Activated naive CD4-positive, alpha-beta T cell treated with anti-CD3 and anti-CD28 coated beads for 36 hours (primary cell): ENCODE measurements at regions not wholly inside any gene's neighbourhood (a gene's known extent, or its start where the extent isn't known, plus 50 kb on each side); places are given as distances from the start of the nearest gene placed in this dataset.
A peak's percentile ranks its signal among the peaks of the same experiment; 100 is the strongest.
"Not testable (repeated sequence)": the region's sequence is repeated elsewhere in the genome, so short reads cannot be mapped to it uniquely, and the experiment has no call there.

Source experiments
- CTCF ChIA-PET: fragments of 350-600 bp; sonication (Branson Sonifier 250); formaldehyde crosslinking; loops from one replicate; lab custom pipeline; 2021; ENCODE audit warnings: antibody characterized with exemption; lab: Charles Lee
- DNase-seq: peaks from one replicate; pipeline ENCODE4 v3.0.0-alpha.2; 2020
- H3K27ac Mint-ChIP-seq: one replicate; pipeline ENCODE4 v1.8.0; 2021; ENCODE audit warnings: mild to moderate bottlenecking, mixed read lengths
- H3K27me3 Mint-ChIP-seq: one replicate; pipeline ENCODE4 v1.8.0; 2021; ENCODE audit warnings: low read depth, mixed read lengths
- H3K36me3 Mint-ChIP-seq: one replicate; pipeline ENCODE4 v1.8.0; 2021; ENCODE audit warnings: low read depth, mixed read lengths
- H3K4me1 Mint-ChIP-seq: one replicate; pipeline ENCODE4 v1.8.0; 2021; ENCODE audit warnings: low read depth, mixed read lengths
- H3K4me3 Mint-ChIP-seq: one replicate; pipeline ENCODE4 v1.8.0; 2021; ENCODE audit warnings: mild to moderate bottlenecking, moderate library complexity, mixed read lengths
- H3K9me3 Mint-ChIP-seq: one replicate; pipeline ENCODE4 v1.8.0; 2021; ENCODE audit warnings: mixed read lengths
- intact Hi-C: fragments of 100-400 bp; cut with micrococcal nuclease; formaldehyde crosslinking; loops from one replicate; pipeline ENCODE4 v1.15.1; 2023

DNA sequence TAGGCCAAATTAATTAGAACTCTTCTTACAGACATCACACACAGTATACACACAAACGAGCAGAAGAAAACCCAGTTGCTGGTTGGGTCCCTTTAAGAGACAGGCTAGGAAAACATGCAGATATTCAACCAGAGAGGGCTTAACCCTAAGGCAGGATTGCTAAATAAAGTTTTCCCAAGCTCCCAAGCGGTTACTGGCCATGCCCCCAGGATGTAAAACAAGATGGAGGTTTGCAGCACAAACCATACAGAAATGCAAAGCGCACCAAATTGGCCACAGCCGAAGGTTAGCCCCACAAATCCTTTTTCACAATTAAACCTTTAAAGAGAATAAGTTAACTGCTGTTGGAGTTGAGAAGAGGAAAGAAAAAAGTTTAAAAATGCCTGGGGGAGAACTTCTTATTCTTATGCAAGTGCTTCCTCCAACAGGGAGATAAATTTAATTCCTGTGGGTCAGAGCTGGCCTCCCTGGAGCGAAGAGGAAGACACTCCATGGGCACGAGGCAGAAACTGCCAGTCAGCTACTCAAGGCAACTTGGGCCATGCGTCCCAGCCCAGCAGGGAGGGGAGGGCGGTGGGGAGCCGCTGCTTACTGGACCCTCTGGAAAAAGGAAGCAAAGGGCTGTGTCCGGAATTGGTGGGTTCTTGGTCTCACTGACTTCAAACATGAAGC is 167.6 kb upstream of the ARSJ start:
- CTCF ChIA-PET = no interaction called here
- Mint-ChIP-seq H3K36me3 (no peaks in the 10 kb centered on the region), H3K4me1 (peaks cover 5% of the 10 kb centered on the region), H3K27ac (no peak overlapping the region), H3K27me3 (peaks cover 5% of the 10 kb centered on the region), H3K4me3 (peak overlapping the region; percentile 73), H3K9me3 (peaks cover 3% of the 10 kb centered on the region)
- intact Hi-C loops = no loop called here
- DNase-seq = no peak

- peak; percentile 38 for DNase-seq
- H3K27ac Mint-ChIP-seq, CTCF ChIA-PET, H3K4me1 Mint-ChIP-seq, H3K27me3 Mint-ChIP-seq, intact Hi-C loops, H3K36me3 Mint-ChIP-seq, H3K9me3 Mint-ChIP-seq: not testable (repeated sequence)
- H3K4me3 Mint-ChIP-seq = peak overlapping the region; percentile 73
Observed at GRCh38 chr4:114147619-114148208, 168.3 kb upstream of the ARSJ start.

GRCh38 chr4:114148372-114149070 is 169.1 kb upstream of the ARSJ start:
- H3K27me3 Mint-ChIP-seq, H3K27ac Mint-ChIP-seq, H3K4me1 Mint-ChIP-seq, H3K9me3 Mint-ChIP-seq, DNase-seq, H3K36me3 Mint-ChIP-seq, CTCF ChIA-PET, intact Hi-C loops: not testable (repeated sequence)
- H3K4me3 Mint-ChIP-seq = peak overlapping the region; percentile 73

DNA sequence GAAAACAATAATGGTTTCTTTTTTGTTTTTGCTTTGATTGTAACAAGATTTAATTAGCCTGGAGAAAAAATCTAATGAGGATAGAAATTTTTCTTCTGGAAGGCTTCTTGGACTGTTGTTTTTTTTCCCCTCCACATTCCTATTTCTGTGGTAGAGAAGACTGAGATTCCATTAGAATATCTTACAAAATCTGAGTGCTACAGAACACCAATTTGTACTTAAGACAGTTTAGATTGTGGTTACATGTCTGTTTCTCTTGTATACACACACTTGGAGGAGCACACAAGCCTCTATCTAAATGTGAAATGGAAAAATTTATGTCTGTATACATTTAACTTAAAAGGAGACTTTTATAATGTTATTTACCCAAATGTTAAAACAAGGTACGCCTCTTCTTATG is 176.9 kb upstream of the ARSJ start:
- intact Hi-C loops = no loop called here
- CTCF ChIA-PET = interaction anchor here (0.6 kb wide), 1 partner anchor 253 kb away, joined by 3 read pairs; no protein-coding TSS in a partner anchor
- Mint-ChIP-seq H3K4me3 (no peak overlapping the region), H3K9me3 (no peaks in the 10 kb centered on the region), H3K4me1 (no peaks in the 10 kb centered on the region), H3K27ac (no peak overlapping the region), H3K36me3 (no peaks in the 10 kb centered on the region), H3K27me3 (no peaks in the 10 kb centered on the region)
- DNase-seq = no peak

DNA sequence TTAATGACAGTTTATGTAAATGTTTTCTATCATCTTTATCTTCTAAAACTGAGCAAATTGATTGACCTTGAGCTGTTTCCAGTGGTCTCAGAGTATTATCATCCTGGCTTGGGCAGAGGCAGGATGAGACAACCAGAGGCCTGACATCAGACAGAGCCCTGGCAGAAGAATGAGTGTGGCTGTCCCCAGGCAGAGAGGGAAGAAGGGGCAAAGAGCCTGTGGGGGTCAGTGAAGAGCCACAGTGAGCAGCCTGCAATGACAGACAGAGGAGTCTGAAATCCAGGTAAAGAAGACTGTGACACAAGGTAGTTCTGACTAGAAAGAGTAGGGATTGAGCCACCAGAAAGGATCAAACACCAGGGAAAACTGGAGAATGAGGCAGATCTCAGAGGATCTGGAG is 182.4 kb upstream of the ARSJ start:
- Mint-ChIP-seq H3K4me1 (no peaks in the 10 kb centered on the region), H3K9me3 (no peaks in the 10 kb centered on the region), H3K27ac (no peak overlapping the region), H3K27me3 (peaks cover 2% of the 10 kb centered on the region), H3K36me3 (no peaks in the 10 kb centered on the region), H3K4me3 (no peak overlapping the region)
- no peak for DNase-seq
- CTCF ChIA-PET = no interaction called here
- intact Hi-C loops = no loop called here

DNA sequence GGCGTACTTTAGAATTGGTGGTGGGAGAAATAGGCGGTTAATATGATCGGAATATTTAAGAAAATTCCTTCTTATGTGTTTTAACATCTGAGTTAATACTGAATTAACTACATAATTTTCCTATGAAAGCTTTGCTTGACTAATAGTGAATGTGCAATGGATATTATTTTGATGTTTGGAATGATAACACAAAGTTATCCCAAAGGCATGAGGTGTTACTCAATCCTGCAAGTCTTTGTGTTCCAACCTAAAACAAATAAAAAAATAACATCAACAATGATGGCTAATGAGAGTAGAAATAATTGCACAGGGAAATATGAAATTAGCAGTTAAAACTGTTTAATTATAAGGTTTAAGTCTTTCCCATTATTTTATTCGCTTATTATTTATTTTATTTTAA is 183.6 kb upstream of the ARSJ start:
- H3K27ac Mint-ChIP-seq = no peak overlapping the region
- H3K4me1 Mint-ChIP-seq = no peaks in the 10 kb centered on the region
- CTCF ChIA-PET = no interaction called here
- intact Hi-C loops = no loop called here
- H3K4me3 Mint-ChIP-seq = no peak overlapping the region
- peaks cover 2% of the 10 kb centered on the region for H3K27me3 Mint-ChIP-seq
- H3K9me3 Mint-ChIP-seq = no peaks in the 10 kb centered on the region
- no peaks in the 10 kb centered on the region for H3K36me3 Mint-ChIP-seq
- DNase-seq = no peak

DNA sequence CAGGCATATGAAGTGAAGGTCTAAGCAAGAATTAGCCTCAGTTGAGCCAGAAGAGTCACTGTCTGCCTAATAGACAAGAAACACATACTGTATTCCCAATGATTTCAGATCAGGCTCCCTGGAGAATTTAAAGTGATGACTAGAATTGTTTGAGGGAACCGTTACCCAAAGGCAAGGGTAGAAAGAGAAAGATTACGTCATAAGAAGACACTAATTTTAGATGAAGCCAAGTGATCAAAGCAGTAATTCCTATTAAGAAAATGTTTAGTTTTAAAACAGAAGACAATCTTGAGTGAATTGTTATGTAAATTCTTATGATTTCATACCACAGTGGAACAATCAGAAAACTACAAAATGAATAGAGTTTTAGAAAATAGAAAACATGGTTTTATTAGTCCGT is 194.5 kb upstream of the ARSJ start:
- Mint-ChIP-seq H3K27me3 (no peaks in the 10 kb centered on the region), H3K36me3 (no peaks in the 10 kb centered on the region), H3K27ac (no peak overlapping the region), H3K4me1 (no peaks in the 10 kb centered on the region), H3K4me3 (no peak overlapping the region), H3K9me3 (peaks cover 3% of the 10 kb centered on the region)
- intact Hi-C loops = no loop called here
- DNase-seq = no peak
- CTCF ChIA-PET = no interaction called here

DNA sequence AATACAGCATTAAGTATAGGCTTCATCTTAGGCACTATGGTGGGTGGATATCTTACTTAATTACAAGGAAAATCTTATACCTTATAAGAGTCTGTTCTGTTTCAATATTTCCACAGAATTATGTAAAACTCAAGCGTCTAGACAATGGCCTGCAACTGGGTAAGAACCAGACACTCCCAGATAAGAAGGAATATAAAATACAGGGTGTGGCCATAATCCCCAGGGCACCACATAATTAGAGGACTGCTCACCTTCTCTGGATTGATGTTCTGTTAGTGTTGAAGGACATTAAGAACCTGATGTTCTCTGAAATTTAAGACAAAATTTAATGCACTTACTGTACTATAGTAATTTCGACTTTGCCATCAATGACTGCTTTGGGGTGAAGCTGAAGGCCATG is 198.2 kb upstream of the ARSJ start:
- Mint-ChIP-seq H3K36me3 (no peaks in the 10 kb centered on the region), H3K4me3 (no peak overlapping the region), H3K27ac (no peak overlapping the region), H3K4me1 (no peaks in the 10 kb centered on the region), H3K27me3 (no peaks in the 10 kb centered on the region), H3K9me3 (peaks cover 8% of the 10 kb centered on the region)
- no peak for DNase-seq
- CTCF ChIA-PET = no interaction called here
- intact Hi-C loops = no loop called here

GRCh38 chr4:114178392-114178791 is 198.9 kb upstream of the ARSJ start:
- H3K27ac Mint-ChIP-seq = no peak overlapping the region
- no peaks in the 10 kb centered on the region for H3K4me1 Mint-ChIP-seq
- DNase-seq = no peak
- no peak overlapping the region for H3K4me3 Mint-ChIP-seq
- H3K9me3 Mint-ChIP-seq = peaks cover 10% of the 10 kb centered on the region
- intact Hi-C loops = no loop called here
- H3K27me3 Mint-ChIP-seq = no peaks in the 10 kb centered on the region
- H3K36me3 Mint-ChIP-seq = no peaks in the 10 kb centered on the region
- CTCF ChIA-PET = no interaction called here

DNA sequence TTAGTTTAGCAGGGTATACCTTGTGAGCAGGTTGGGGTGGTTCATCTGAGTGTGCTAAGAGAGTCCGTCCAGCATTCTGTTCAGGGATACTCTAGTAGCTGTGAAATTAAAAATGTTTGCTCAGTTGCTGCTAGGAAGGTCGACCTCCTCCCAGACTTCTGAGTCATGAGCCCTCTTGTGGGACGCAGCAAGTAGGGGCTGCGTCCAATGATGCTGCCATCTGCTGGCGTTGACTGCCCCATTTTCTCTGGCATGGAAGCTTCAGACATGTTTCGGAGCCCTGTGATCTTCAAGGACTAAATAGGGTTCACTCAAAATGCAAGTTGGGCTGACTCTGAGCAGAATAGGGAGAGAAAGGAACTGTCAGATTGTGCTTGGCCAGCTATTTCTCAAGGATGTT is 201.0 kb upstream of the ARSJ start:
- no peaks in the 10 kb centered on the region for H3K36me3 Mint-ChIP-seq
- H3K27me3 Mint-ChIP-seq = no peaks in the 10 kb centered on the region
- DNase-seq = peak; percentile 56
- H3K4me3 Mint-ChIP-seq = no peak overlapping the region
- no peak overlapping the region for H3K27ac Mint-ChIP-seq
- intact Hi-C loops = loop anchor here (1.0 kb wide), 3 partner anchors 224 to 786 kb away; no protein-coding TSS in a partner anchor
- CTCF ChIA-PET = interaction anchor here (0.5 to 1.2 kb wide), 4 partner anchors 43 to 785 kb away, joined by 3 to 4 read pairs (median 3); no protein-coding TSS in a partner anchor
- H3K9me3 Mint-ChIP-seq = peaks cover 10% of the 10 kb centered on the region
- no peaks in the 10 kb centered on the region for H3K4me1 Mint-ChIP-seq

DNA sequence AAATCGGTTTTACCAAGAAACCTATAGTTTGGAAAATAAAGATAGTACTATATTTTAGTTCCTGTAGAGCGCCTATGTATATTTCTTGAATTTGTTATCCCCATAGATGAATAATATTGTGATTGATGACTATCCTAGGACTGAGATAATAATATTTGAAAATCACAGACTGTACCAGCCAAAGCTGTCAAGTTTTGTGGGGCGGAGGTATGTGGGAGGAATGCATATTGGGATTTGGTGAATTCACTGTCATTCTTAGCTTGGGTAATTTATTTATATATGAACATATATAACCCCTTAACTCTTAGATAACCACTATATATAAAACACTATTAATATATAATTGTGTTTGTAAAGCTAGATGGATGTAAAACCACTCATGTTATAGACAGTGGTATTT is 205.5 kb upstream of the ARSJ start:
- no peaks in the 10 kb centered on the region for H3K36me3 Mint-ChIP-seq
- CTCF ChIA-PET = no interaction called here
- intact Hi-C loops = no loop called here
- no peaks in the 10 kb centered on the region for H3K4me1 Mint-ChIP-seq
- no peak for DNase-seq
- H3K27me3 Mint-ChIP-seq = peaks cover 6% of the 10 kb centered on the region
- no peak overlapping the region for H3K27ac Mint-ChIP-seq
- H3K9me3 Mint-ChIP-seq = peaks cover 7% of the 10 kb centered on the region
- no peak overlapping the region for H3K4me3 Mint-ChIP-seq

DNA sequence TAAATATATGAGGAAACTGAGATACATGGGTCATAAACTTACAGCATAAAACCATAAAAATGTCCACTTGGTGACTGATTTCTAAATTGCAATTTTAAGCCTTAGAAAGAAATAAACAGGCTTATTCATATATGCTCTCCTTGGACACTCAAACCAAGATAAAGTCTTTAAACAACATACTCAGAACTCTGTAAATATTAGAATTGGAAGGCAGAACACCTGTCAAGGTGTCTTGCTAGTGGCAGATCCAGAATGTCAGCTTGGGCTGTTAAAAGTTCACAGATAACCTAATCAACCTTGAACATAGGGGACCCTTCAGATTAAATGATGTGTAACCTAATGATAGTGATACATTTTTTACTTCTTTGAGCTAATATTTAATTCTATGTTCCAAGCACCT is 208.1 kb upstream of the ARSJ start:
- Mint-ChIP-seq H3K9me3 (peaks cover 2% of the 10 kb centered on the region), H3K4me3 (no peak overlapping the region), H3K27me3 (peaks cover 6% of the 10 kb centered on the region), H3K36me3 (no peaks in the 10 kb centered on the region), H3K4me1 (no peaks in the 10 kb centered on the region), H3K27ac (no peak overlapping the region)
- no peak for DNase-seq
- intact Hi-C loops = no loop called here
- CTCF ChIA-PET = interaction anchor here (0.5 to 0.6 kb wide), 2 partner anchors 54 to 748 kb away, joined by 3 to 5 read pairs; no protein-coding TSS in a partner anchor

DNA sequence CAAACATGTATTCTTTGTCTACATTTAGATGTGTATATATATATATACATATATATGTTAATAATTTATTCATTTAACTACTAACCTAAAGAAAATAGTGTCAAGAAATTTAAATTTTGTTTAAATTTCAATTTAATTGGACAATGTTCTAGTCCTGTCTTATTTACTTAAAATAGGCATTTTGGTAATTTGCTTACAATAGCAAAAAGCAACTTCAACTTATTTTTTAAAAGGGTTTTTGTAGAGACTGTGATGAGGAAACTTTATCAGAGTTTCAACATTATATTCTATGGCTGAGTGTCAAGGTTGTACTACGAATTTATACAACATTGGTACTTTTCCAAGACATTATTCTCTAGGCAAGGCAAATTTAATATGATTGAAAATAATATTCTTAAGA is 212.0 kb upstream of the ARSJ start:
- Mint-ChIP-seq H3K27ac (no peak overlapping the region), H3K4me1 (no peaks in the 10 kb centered on the region), H3K9me3 (no peaks in the 10 kb centered on the region), H3K27me3 (peaks cover 8% of the 10 kb centered on the region), H3K4me3 (no peak overlapping the region), H3K36me3 (no peaks in the 10 kb centered on the region)
- intact Hi-C loops = no loop called here
- no peak for DNase-seq
- CTCF ChIA-PET = no interaction called here
